DMS53 treated with DMSO at 0.1 percent for 48 hours (cell line): ENCODE measurements at regions not wholly inside any gene's neighbourhood (a gene's known extent, or its start where the extent isn't known, plus 50 kb on each side); places are given as distances from the start of the nearest gene placed in this dataset.

Experiments
- DNase-seq: peaks from one replicate; lab custom pipeline; 2025; ENCODE audit not compliant: unreplicated experiment; lab: John Stamatoyannopoulos, UW

GRCh38 chr4:3831529-3832150 is 65.5 kb downstream of the ADRA2C start:
- no peak for DNase-seq

- no peak for DNase-seq
Observed at GRCh38 chr4:3832536-3833220, 66.5 kb downstream of the ADRA2C start.

- no peak for DNase-seq
Observed at GRCh38 chr4:3833326-3833989, 67.3 kb downstream of the ADRA2C start.

- DNase-seq: no peak
Observed at GRCh38 chr4:3834186-3834662, 68.0 kb downstream of the ADRA2C start.

GRCh38 chr4:3834663-3835521 is 68.7 kb downstream of the ADRA2C start:
- DNase-seq: no peak

- no peak for DNase-seq
Observed at GRCh38 chr4:3835527-3836405, 69.6 kb downstream of the ADRA2C start.

- DNase-seq: no peak
Observed at GRCh38 chr4:3836406-3836755, 70.2 kb downstream of the ADRA2C start.

GRCh38 chr4:3836756-3837601 is 70.8 kb downstream of the ADRA2C start:
- DNase-seq: no peak

- DNase-seq: no peak
Observed at GRCh38 chr4:3838437-3839380, 72.5 kb downstream of the ADRA2C start.

- DNase-seq: no peak
Observed at GRCh38 chr4:3845094-3845743, 79.0 kb downstream of the ADRA2C start.

- DNase-seq: no peak
Observed at GRCh38 chr4:3845744-3846429, 79.7 kb downstream of the ADRA2C start.

- no peak for DNase-seq
Observed at GRCh38 chr4:3847211-3847940, 81.2 kb downstream of the ADRA2C start.

- DNase-seq: no peak
Observed at GRCh38 chr4:3848323-3848722, 82.1 kb downstream of the ADRA2C start.

- no peak for DNase-seq
Observed at GRCh38 chr4:3849140-3849539, 83.0 kb downstream of the ADRA2C start.

GRCh38 chr4:3850128-3850527 is 83.9 kb downstream of the ADRA2C start:
- no peak for DNase-seq

GRCh38 chr4:3851211-3851610 is 85.0 kb downstream of the ADRA2C start:
- no peak for DNase-seq

GRCh38 chr4:3851881-3852280 is 85.7 kb downstream of the ADRA2C start:
- DNase-seq: no peak
